C4-2B (cell line): ENCODE measurements at regions not wholly inside any gene's neighbourhood (a gene's known extent, or its start where the extent isn't known, plus 50 kb on each side); places are given as distances from the start of the nearest gene placed in this dataset.

Experiments
- CTCF ChIP-seq: fragments of 450-650 bp; conservative IDR thresholded peaks from 2 replicates; pipeline ENCODE4 v1.5.1; 2017; ENCODE audit warnings: mild to moderate bottlenecking
- ZFX ChIP-seq: fragments of 450-650 bp; IDR thresholded peaks from 2 replicates; pipeline ENCODE4 v1.6.1; 2017

DNA sequence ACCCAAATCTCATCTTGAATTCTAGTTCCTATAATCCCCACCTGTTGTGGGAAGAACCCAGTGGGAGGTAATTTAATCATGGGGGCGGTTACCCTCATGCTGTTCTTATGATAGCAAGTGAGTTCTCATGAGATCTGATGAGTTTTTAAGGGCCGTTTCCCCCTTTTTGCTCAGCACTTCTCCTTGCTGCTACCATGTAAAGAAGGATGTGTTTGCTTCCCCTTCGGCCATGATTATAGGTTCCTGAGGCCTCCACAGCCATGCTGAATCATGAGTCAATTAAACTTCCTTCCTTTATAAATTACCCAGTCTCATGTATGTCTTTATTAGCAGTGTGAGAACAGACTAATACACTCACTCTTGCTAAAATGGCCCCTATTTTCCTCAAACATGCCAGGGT is 374.7 kb downstream of the TUSC7 start:
- TF ChIP-seq CTCF (no peak), ZFX (no peak)
